Activated naive CD4-positive, alpha-beta T cell treated with anti-CD3 and anti-CD28 coated beads, Interleukin-2, amount 10 ng/mL, durations not matched to agents 7 days and 5 days (primary cell): ENCODE measurements at regions not wholly inside any gene's neighbourhood (a gene's known extent, or its start where the extent isn't known, plus 50 kb on each side); places are given as distances from the start of the nearest gene placed in this dataset.
"Not testable (repeated sequence)": the region's sequence is repeated elsewhere in the genome, so short reads cannot be mapped to it uniquely, and the experiment has no call there.

Source experiments
- CTCF ChIA-PET: fragments of 350-600 bp; sonication (Branson Sonifier 250); formaldehyde crosslinking; loops from one replicate; lab custom pipeline; 2021; ENCODE audit warnings: antibody characterized with exemption; lab: Charles Lee
- DNase-seq: peaks from one replicate; pipeline ENCODE4 v3.0.0-alpha.2; 2020
- H3K27ac Mint-ChIP-seq: one replicate; pipeline ENCODE4 v1.8.0; 2021; ENCODE audit warnings: mild to moderate bottlenecking, moderate library complexity, mixed read lengths
- H3K27me3 Mint-ChIP-seq: one replicate; pipeline ENCODE4 v1.8.0; 2021; ENCODE audit warnings: mild to moderate bottlenecking, mixed read lengths
- H3K36me3 Mint-ChIP-seq: one replicate; pipeline ENCODE4 v1.8.0; 2021; ENCODE audit warnings: mixed read lengths
- H3K4me1 Mint-ChIP-seq: one replicate; pipeline ENCODE4 v1.8.0; 2021; ENCODE audit warnings: mixed read lengths
- H3K4me3 Mint-ChIP-seq: one replicate; pipeline ENCODE4 v1.8.0; 2021; ENCODE audit warnings: mild to moderate bottlenecking, moderate library complexity, mixed read lengths
- H3K9me3 Mint-ChIP-seq: one replicate; pipeline ENCODE4 v1.8.0; 2021; ENCODE audit warnings: mixed read lengths

DNA sequence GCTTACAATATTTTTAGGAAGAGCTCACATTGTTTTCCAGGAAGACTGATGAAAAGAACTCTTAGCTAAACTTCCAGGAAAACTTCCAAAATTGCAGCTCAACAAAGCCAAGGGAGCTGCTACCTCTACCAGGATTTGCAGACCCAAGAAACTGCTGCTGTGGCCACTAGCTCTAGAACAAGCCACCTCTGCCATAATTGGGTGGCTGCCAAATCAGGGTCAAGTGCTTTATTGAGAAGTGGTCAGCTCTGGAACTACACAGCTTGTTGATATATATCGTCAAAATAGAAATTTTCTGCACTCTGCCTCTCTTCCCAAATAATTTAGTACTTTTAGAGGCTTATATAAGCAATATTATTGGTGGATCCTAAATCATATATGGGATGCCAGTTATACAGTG, 371.8 kb upstream of the CHORDC1 start:
- no peaks in the 10 kb centered on the region for H3K27me3 Mint-ChIP-seq
- H3K36me3 Mint-ChIP-seq = no peaks in the 10 kb centered on the region
- H3K4me3 Mint-ChIP-seq = no peak overlapping the region
- DNase-seq = no peak
- H3K9me3 Mint-ChIP-seq = peaks cover 4% of the 10 kb centered on the region
- H3K4me1 Mint-ChIP-seq = no peaks in the 10 kb centered on the region
- CTCF ChIA-PET = no interaction called here
- H3K27ac Mint-ChIP-seq = no peak overlapping the region

DNA sequence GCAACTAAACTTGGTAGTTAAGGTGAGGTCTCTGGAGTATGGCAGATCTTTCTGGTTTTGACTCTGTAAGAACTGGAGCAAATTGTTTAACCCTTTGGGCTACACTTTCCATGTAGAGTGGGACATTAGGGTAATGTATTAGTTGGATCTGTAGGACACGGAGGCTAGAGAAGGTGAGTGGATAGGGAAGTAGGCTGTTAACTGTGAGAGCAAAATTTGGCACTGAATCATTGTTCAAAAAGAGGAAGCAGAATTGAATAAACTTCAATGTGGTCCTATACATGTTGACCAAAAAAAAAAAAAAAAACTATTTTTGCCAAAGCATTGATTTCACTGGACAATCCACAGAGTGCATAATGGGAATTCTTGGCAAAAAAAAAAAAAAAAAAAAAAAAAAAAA, 370.2 kb upstream of the CHORDC1 start:
- peaks cover 4% of the 10 kb centered on the region for H3K9me3 Mint-ChIP-seq
- no peaks in the 10 kb centered on the region for H3K27me3 Mint-ChIP-seq
- CTCF ChIA-PET = no interaction called here
- H3K4me3 Mint-ChIP-seq = no peak overlapping the region
- no peaks in the 10 kb centered on the region for H3K4me1 Mint-ChIP-seq
- no peak overlapping the region for H3K27ac Mint-ChIP-seq
- no peaks in the 10 kb centered on the region for H3K36me3 Mint-ChIP-seq
- no peak for DNase-seq

GRCh38 chr11:90590286-90590685, 367.4 kb upstream of the CHORDC1 start:
- Mint-ChIP-seq H3K4me3 (no peak overlapping the region), H3K4me1 (no peaks in the 10 kb centered on the region), H3K27ac (no peak overlapping the region), H3K27me3 (no peaks in the 10 kb centered on the region), H3K9me3 (no peaks in the 10 kb centered on the region), H3K36me3 (no peaks in the 10 kb centered on the region)
- CTCF ChIA-PET = no interaction called here
- no peak for DNase-seq

GRCh38 chr11:90589735-90590134, 366.9 kb upstream of the CHORDC1 start:
- no peak overlapping the region for H3K27ac Mint-ChIP-seq
- H3K27me3 Mint-ChIP-seq = no peaks in the 10 kb centered on the region
- no peaks in the 10 kb centered on the region for H3K4me1 Mint-ChIP-seq
- no peak for DNase-seq
- H3K36me3 Mint-ChIP-seq = no peaks in the 10 kb centered on the region
- no peaks in the 10 kb centered on the region for H3K9me3 Mint-ChIP-seq
- no peak overlapping the region for H3K4me3 Mint-ChIP-seq
- CTCF ChIA-PET = no interaction called here

- Mint-ChIP-seq H3K27ac (no peak overlapping the region), H3K9me3 (peaks cover 4% of the 10 kb centered on the region), H3K27me3 (no peaks in the 10 kb centered on the region), H3K4me3 (no peak overlapping the region), H3K36me3 (no peaks in the 10 kb centered on the region), H3K4me1 (no peaks in the 10 kb centered on the region)
- DNase-seq = no peak
- CTCF ChIA-PET = no interaction called here
These were observed 365.0 kb upstream of the CHORDC1 start for GRCh38 chr11:90587896-90588295.

GRCh38 chr11:90585491-90585890, 362.6 kb upstream of the CHORDC1 start:
- Mint-ChIP-seq H3K27me3 (no peaks in the 10 kb centered on the region), H3K4me1 (no peaks in the 10 kb centered on the region), H3K36me3 (no peaks in the 10 kb centered on the region), H3K27ac (no peak overlapping the region), H3K9me3 (peaks cover 9% of the 10 kb centered on the region), H3K4me3 (no peak overlapping the region)
- CTCF ChIA-PET = no interaction called here
- no peak for DNase-seq

- H3K4me1 Mint-ChIP-seq, H3K27me3 Mint-ChIP-seq, H3K36me3 Mint-ChIP-seq, H3K4me3 Mint-ChIP-seq, DNase-seq, H3K9me3 Mint-ChIP-seq, CTCF ChIA-PET, H3K27ac Mint-ChIP-seq: not testable (repeated sequence)
These were observed 360.1 kb upstream of the CHORDC1 start for GRCh38 chr11:90582999-90583398.

DNA sequence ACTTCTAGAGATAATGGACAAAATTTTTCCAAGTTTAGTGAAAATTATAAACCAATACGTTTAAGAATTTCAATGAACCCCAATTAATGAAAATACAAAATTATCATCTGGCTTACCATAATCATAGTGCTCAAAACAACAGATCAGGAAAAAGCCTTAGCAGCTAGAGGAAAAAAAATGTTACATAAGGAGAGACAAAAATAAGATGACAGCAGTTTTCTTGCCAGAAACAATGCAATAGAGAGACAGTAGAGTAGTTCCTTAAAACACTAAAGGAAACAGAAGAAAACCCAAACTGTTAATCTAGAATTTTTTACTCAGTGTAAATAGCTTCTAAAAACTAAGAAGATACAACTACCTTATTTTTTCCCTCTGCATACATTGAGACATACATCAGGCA, 341.7 kb upstream of the CHORDC1 start:
- CTCF ChIA-PET = no interaction called here
- Mint-ChIP-seq H3K4me1 (no peaks in the 10 kb centered on the region), H3K27ac (no peak overlapping the region), H3K4me3 (no peak overlapping the region), H3K9me3 (peaks cover 8% of the 10 kb centered on the region), H3K27me3 (no peaks in the 10 kb centered on the region), H3K36me3 (no peaks in the 10 kb centered on the region)
- DNase-seq = no peak

DNA sequence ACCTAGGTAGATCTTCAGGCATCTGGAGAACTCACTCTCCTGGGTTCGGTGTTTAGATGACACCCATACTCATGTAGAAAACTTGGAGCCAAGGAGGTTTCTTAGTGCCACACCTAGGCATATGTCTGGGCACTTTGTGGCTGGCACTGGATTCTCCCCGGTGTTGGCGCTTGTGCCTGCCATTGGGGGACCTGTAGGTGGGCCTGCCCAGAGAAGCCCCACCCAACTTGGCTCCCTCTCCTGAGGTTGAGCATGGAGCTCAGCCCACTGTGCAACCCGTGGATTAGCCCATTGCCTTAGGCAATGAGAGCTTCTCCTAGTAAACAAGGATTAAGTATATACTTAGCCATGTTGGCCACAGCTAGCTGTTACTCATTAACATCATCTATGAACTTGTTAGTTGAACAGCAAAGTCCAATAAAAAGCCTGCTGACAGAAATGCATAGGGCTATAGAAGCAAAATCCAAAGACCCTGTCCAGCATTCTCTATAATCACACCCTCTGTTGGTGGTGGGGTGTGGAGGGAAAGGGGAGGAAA, 335.5 kb upstream of the CHORDC1 start:
- DNase-seq = no peak
- H3K9me3 Mint-ChIP-seq = peaks cover 8% of the 10 kb centered on the region
- H3K27ac Mint-ChIP-seq = no peak overlapping the region
- no peaks in the 10 kb centered on the region for H3K27me3 Mint-ChIP-seq
- H3K4me1 Mint-ChIP-seq = no peaks in the 10 kb centered on the region
- no peaks in the 10 kb centered on the region for H3K36me3 Mint-ChIP-seq
- CTCF ChIA-PET = no interaction called here
- H3K4me3 Mint-ChIP-seq = no peak overlapping the region

DNA sequence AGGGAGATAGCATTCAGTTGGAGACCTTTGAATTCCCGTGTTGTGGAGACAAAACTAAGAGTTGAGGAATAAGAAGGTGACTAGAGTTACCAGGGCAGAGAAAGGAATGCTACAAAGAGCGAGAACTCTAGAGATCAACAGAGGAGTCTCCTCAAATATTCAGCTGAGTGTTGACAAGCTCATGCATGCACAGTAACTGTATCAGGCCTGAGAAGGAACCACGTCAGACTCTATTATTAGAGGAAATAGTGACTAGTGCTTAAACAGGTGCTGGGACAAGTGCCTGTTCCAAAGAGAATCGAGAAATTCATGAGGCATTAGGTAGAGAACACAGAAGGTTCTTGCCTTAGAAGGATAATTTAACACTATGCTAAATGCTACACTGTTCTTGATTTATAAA, 333.8 kb upstream of the CHORDC1 start:
- no peak overlapping the region for H3K27ac Mint-ChIP-seq
- CTCF ChIA-PET = no interaction called here
- H3K27me3 Mint-ChIP-seq = no peaks in the 10 kb centered on the region
- no peaks in the 10 kb centered on the region for H3K36me3 Mint-ChIP-seq
- H3K4me3 Mint-ChIP-seq = no peak overlapping the region
- H3K9me3 Mint-ChIP-seq = peaks cover 8% of the 10 kb centered on the region
- DNase-seq = no peak
- no peaks in the 10 kb centered on the region for H3K4me1 Mint-ChIP-seq

GRCh38 chr11:90556026-90556425, 333.2 kb upstream of the CHORDC1 start:
- DNase-seq = no peak
- H3K36me3 Mint-ChIP-seq = no peaks in the 10 kb centered on the region
- no peak overlapping the region for H3K4me3 Mint-ChIP-seq
- H3K27ac Mint-ChIP-seq = no peak overlapping the region
- H3K27me3 Mint-ChIP-seq = no peaks in the 10 kb centered on the region
- CTCF ChIA-PET = no interaction called here
- no peaks in the 10 kb centered on the region for H3K4me1 Mint-ChIP-seq
- peaks cover 5% of the 10 kb centered on the region for H3K9me3 Mint-ChIP-seq

- CTCF ChIA-PET = no interaction called here
- no peak overlapping the region for H3K27ac Mint-ChIP-seq
These were observed 332.6 kb upstream of the CHORDC1 start for GRCh38 chr11:90555477-90555876.

GRCh38 chr11:90542092-90542491, 319.2 kb upstream of the CHORDC1 start:
- no peaks in the 10 kb centered on the region for H3K27me3 Mint-ChIP-seq
- H3K27ac Mint-ChIP-seq = no peak overlapping the region
- DNase-seq = no peak
- H3K36me3 Mint-ChIP-seq = no peaks in the 10 kb centered on the region
- no peaks in the 10 kb centered on the region for H3K9me3 Mint-ChIP-seq
- CTCF ChIA-PET = no interaction called here
- no peak overlapping the region for H3K4me3 Mint-ChIP-seq
- H3K4me1 Mint-ChIP-seq = no peaks in the 10 kb centered on the region

More at GRCh38 chr11:90555477-90555876, 332.6 kb upstream of the CHORDC1 start:
- no peak overlapping the region for H3K4me3 Mint-ChIP-seq
- no peaks in the 10 kb centered on the region for H3K4me1 Mint-ChIP-seq
- H3K36me3 Mint-ChIP-seq = no peaks in the 10 kb centered on the region
- no peak for DNase-seq
- H3K27me3 Mint-ChIP-seq = no peaks in the 10 kb centered on the region
- H3K9me3 Mint-ChIP-seq = no peaks in the 10 kb centered on the region

GRCh38 chr11:90536301-90536700, 313.5 kb upstream of the CHORDC1 start:
- no peaks in the 10 kb centered on the region for H3K4me1 Mint-ChIP-seq
- CTCF ChIA-PET = no interaction called here
- H3K36me3 Mint-ChIP-seq = no peaks in the 10 kb centered on the region
- no peak overlapping the region for H3K27ac Mint-ChIP-seq
- no peaks in the 10 kb centered on the region for H3K27me3 Mint-ChIP-seq
- DNase-seq = no peak
- no peak overlapping the region for H3K4me3 Mint-ChIP-seq
- no peaks in the 10 kb centered on the region for H3K9me3 Mint-ChIP-seq

DNA sequence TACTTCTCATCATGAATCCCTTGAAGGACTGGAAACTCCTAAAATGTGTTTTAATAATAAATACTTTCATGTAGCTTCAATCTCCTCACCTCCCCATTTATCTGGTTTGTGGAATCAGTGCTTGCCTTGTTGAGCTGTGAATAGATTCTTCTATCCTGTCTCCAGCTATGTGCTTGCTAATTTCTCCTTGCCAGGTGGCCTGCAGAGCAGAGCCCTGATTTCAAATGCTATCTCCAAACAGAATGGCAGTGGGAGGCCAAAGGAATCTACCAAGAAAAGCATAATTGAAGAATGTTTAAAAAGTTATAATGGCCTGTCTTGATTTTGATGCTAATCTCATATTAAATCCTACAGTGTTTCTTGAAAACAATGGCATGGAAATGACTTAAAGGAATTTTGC, 309.3 kb upstream of the CHORDC1 start:
- H3K4me3 Mint-ChIP-seq = no peak overlapping the region
- no peak for DNase-seq
- no peaks in the 10 kb centered on the region for H3K27me3 Mint-ChIP-seq
- no peaks in the 10 kb centered on the region for H3K4me1 Mint-ChIP-seq
- no peak overlapping the region for H3K27ac Mint-ChIP-seq
- CTCF ChIA-PET = no interaction called here
- no peaks in the 10 kb centered on the region for H3K9me3 Mint-ChIP-seq
- no peaks in the 10 kb centered on the region for H3K36me3 Mint-ChIP-seq

- Mint-ChIP-seq H3K27ac (no peak overlapping the region), H3K9me3 (no peaks in the 10 kb centered on the region), H3K4me3 (no peak overlapping the region), H3K4me1 (no peaks in the 10 kb centered on the region), H3K36me3 (no peaks in the 10 kb centered on the region), H3K27me3 (no peaks in the 10 kb centered on the region)
- CTCF ChIA-PET = no interaction called here
- no peak for DNase-seq
These were observed 308.2 kb upstream of the CHORDC1 start for GRCh38 chr11:90531001-90531400.
